ENCODE measurements at regions not wholly inside any gene's neighbourhood (a gene's known extent, or its start where the extent isn't known, plus 50 kb on each side); places are given as distances from the start of the nearest gene placed in this dataset.
A peak's percentile ranks its signal among the peaks of the same experiment; 100 is the strongest.

DNA sequence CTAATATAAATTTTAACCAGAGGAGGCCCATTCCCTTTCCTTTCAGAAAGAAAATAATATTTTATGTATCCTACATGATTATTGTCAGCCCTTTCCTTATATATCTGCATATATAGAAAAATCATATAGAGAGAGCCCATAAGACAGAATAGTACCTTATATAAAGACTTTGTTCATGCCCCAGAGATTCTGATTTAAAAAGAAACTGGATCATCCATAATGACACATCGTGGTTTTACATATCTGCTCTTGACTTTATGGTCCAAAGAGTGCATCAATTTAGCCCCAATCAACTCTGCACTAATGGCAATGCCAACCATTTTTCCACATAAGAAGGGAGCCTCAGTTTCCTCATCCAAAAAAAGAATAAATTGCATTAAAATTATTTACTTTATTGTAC is 937.5 kb downstream of the GATA3 start:
- Mint-ChIP-seq H3K36me3 (no peaks in the 10 kb centered on the region), H3K27ac (peak overlapping the region in 1 of 3 donors; percentile 32), H3K9me3 (no peaks in the 10 kb centered on the region), H3K27me3 (no peaks in the 10 kb centered on the region), H3K4me3 (no peak overlapping the region), H3K4me1 (peaks cover 0 to 9% (median under 1%) of the 10 kb centered on the region in 4 donors)
- Histone ChIP-seq H3K27me3 (ENCODE audit: control insufficient read depth, insufficient read depth, low read length) (no peaks in the 10 kb centered on the region), H3K4me3 (ENCODE audit: low read depth, low read length) (no peak overlapping the region), H3K36me3 (ENCODE audit: control insufficient read depth, insufficient read depth, low read length) (no peaks in the 10 kb centered on the region), H3K27ac (ENCODE audit: insufficient read depth, low read length, poor library complexity, severe bottlenecking) (no peak overlapping the region), H3K4me1 (ENCODE audit: control insufficient read depth, insufficient read depth, low read length, poor library complexity, severe bottlenecking) (no peaks in the 10 kb centered on the region), H3K9me3 (ENCODE audit: control insufficient read depth in 2 of 2, low read length in 2 of 2) (no peaks in the 10 kb centered on the region)
- no peak for ATAC-seq (ENCODE audit: low read depth in 2 of 2)
- DNase-seq: no peak

GRCh38 chr10:8993864-8994263 is 939.4 kb downstream of the GATA3 start:
- ATAC-seq (ENCODE audit: low read depth in 2 of 2) (no peak), DNase-seq (no peak)
- Histone ChIP-seq H3K9me3 (ENCODE audit: control insufficient read depth in 2 of 2, low read length in 2 of 2) (no peaks in the 10 kb centered on the region), H3K4me1 (ENCODE audit: control insufficient read depth, insufficient read depth, low read length, poor library complexity, severe bottlenecking) (no peaks in the 10 kb centered on the region), H3K27me3 (ENCODE audit: control insufficient read depth, insufficient read depth, low read length) (no peaks in the 10 kb centered on the region), H3K4me3 (ENCODE audit: low read depth, low read length) (no peak overlapping the region), H3K27ac (ENCODE audit: insufficient read depth, low read length, poor library complexity, severe bottlenecking) (no peak overlapping the region), H3K36me3 (ENCODE audit: control insufficient read depth, insufficient read depth, low read length) (no peaks in the 10 kb centered on the region)
- peaks cover 0 to 9% (median under 1%) of the 10 kb centered on the region in 4 donors for H3K4me1 Mint-ChIP-seq
- peak overlapping the region in 1 of 3 donors; percentile 1 for H3K27ac Mint-ChIP-seq
- no peaks in the 10 kb centered on the region for H3K36me3 Mint-ChIP-seq
- H3K27me3 Mint-ChIP-seq: no peaks in the 10 kb centered on the region
- H3K4me3 Mint-ChIP-seq: no peak overlapping the region
- peaks cover 0 to 2% (median 0%) of the 10 kb centered on the region in 7 donors for H3K9me3 Mint-ChIP-seq

DNA sequence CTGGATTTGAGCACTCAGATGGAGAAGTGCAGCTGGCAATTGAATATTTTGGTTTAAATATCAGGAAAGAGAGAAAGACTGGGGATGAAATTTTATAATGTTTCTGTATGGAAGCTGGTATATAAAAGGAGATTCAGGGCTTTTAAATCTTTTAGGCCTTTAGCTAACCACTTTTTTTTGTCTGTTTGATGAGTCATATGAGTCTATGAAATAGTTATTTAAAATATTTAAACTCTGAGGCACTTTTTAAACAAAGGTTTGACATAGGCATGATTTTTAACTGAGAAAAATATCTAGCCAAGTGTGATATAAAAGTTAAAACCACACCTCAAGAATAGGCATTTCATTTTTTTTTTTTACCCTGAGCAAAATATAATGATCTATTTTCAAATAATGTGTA is 944.3 kb downstream of the GATA3 start:
- no peak for ATAC-seq (ENCODE audit: low read depth in 2 of 2)
- Histone ChIP-seq H3K27me3 (ENCODE audit: control insufficient read depth, insufficient read depth, low read length) (no peaks in the 10 kb centered on the region), H3K36me3 (ENCODE audit: control insufficient read depth, insufficient read depth, low read length) (no peaks in the 10 kb centered on the region), H3K27ac (ENCODE audit: insufficient read depth, low read length, poor library complexity, severe bottlenecking) (no peak overlapping the region), H3K9me3 (ENCODE audit: control insufficient read depth in 2 of 2, low read length in 2 of 2) (no peaks in the 10 kb centered on the region), H3K4me1 (ENCODE audit: control insufficient read depth, insufficient read depth, low read length, poor library complexity, severe bottlenecking) (no peaks in the 10 kb centered on the region), H3K4me3 (ENCODE audit: low read depth, low read length) (no peak overlapping the region)
- Mint-ChIP-seq H3K36me3 (no peaks in the 10 kb centered on the region), H3K4me3 (no peak overlapping the region), H3K4me1 (peaks cover 0 to 2% (median 0%) of the 10 kb centered on the region in 4 donors), H3K27ac (no peak overlapping the region), H3K9me3 (peaks cover 0 to 2% (median 0%) of the 10 kb centered on the region in 7 donors), H3K27me3 (no peaks in the 10 kb centered on the region)
- DNase-seq: no peak

GRCh38 chr10:9003122-9003521 is 948.6 kb downstream of the GATA3 start:
- H3K9me3 ChIP-seq (ENCODE audit: control insufficient read depth in 2 of 2, low read length in 2 of 2): no peaks in the 10 kb centered on the region
- Mint-ChIP-seq H3K27ac (peak overlapping the region in 1 of 3 donors; percentile 60), H3K27me3 (no peaks in the 10 kb centered on the region), H3K9me3 (peaks cover 0 to 2% (median 0%) of the 10 kb centered on the region in 7 donors), H3K36me3 (no peaks in the 10 kb centered on the region), H3K4me1 (peaks cover 0 to 21% (median 4%) of the 10 kb centered on the region in 4 donors), H3K4me3 (no peak overlapping the region)
- H3K36me3 ChIP-seq (ENCODE audit: control insufficient read depth, insufficient read depth, low read length): no peaks in the 10 kb centered on the region
- peaks cover 5% of the 10 kb centered on the region for H3K4me1 ChIP-seq (ENCODE audit: control insufficient read depth, insufficient read depth, low read length, poor library complexity, severe bottlenecking)
- no peak for DNase-seq
- no peaks in the 10 kb centered on the region for H3K27me3 ChIP-seq (ENCODE audit: control insufficient read depth, insufficient read depth, low read length)
- no peak for ATAC-seq (ENCODE audit: low read depth in 2 of 2)
- H3K4me3 ChIP-seq (ENCODE audit: low read depth, low read length): peak overlapping the region; percentile 27
- H3K27ac ChIP-seq (ENCODE audit: insufficient read depth, low read length, poor library complexity, severe bottlenecking): peak overlapping the region; percentile 23

GRCh38 chr10:9004736-9005135 is 950.2 kb downstream of the GATA3 start:
- no peak for DNase-seq
- peak overlapping the region in 2 of 4 donors; percentile 17 to 45 for H3K4me3 Mint-ChIP-seq

DNA sequence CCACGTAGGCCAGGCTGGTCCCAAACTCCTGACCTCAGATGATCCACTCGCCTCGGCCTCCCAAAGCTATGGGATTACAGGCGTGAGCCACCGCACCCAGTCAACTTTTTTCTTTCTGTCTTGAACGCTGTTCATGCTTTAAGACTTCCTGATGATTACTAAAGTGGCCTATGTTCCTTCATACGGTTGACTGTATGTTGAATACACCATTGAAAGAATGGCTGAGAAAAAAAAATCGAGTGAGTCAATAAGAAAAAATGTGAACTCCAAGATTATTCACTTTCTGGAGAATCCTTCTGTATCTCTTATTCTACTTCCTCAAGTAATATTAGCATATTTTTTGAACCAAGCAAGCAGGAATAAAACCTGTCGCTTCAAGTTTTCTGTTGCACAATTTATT is 955.0 kb downstream of the GATA3 start:
- ATAC-seq (ENCODE audit: low read depth in 2 of 2): no peak
- H3K36me3 ChIP-seq (ENCODE audit: control insufficient read depth, insufficient read depth, low read length): no peaks in the 10 kb centered on the region

More at GRCh38 chr10:9004736-9005135, 950.2 kb downstream of the GATA3 start:
- Mint-ChIP-seq H3K4me1 (peaks cover 8 to 37% (median 15%) of the 10 kb centered on the region in 4 donors), H3K27ac (peak overlapping the region in 2 of 3 donors; percentile 35 to 67), H3K27me3 (no peaks in the 10 kb centered on the region), H3K36me3 (no peaks in the 10 kb centered on the region), H3K9me3 (no peaks in the 10 kb centered on the region)
- H3K9me3 ChIP-seq (ENCODE audit: control insufficient read depth in 2 of 2, low read length in 2 of 2): no peaks in the 10 kb centered on the region
- peak overlapping the region; percentile 41 for H3K27ac ChIP-seq (ENCODE audit: insufficient read depth, low read length, poor library complexity, severe bottlenecking)
- no peaks in the 10 kb centered on the region for H3K27me3 ChIP-seq (ENCODE audit: control insufficient read depth, insufficient read depth, low read length)
- peak overlapping the region; percentile 30 for H3K4me3 ChIP-seq (ENCODE audit: low read depth, low read length)
- no peaks in the 10 kb centered on the region for H3K36me3 ChIP-seq (ENCODE audit: control insufficient read depth, insufficient read depth, low read length)
- no peak for ATAC-seq (ENCODE audit: low read depth in 2 of 2)
- peaks cover 12% of the 10 kb centered on the region for H3K4me1 ChIP-seq (ENCODE audit: control insufficient read depth, insufficient read depth, low read length, poor library complexity, severe bottlenecking)

GRCh38 chr10:9010093-9010492 is 955.6 kb downstream of the GATA3 start:
- no peaks in the 10 kb centered on the region for H3K27me3 ChIP-seq (ENCODE audit: control insufficient read depth, insufficient read depth, low read length)
- ATAC-seq (ENCODE audit: low read depth in 2 of 2) (peak; percentile 77 to 81), DNase-seq (peak; percentile 4 to 77 (median 76))
- Mint-ChIP-seq H3K27ac (peak overlapping the region; percentile 48 to 76 (median 60)), H3K4me1 (peaks cover 21 to 65% (median 31%) of the 10 kb centered on the region in 4 donors), H3K4me3 (peak overlapping the region; percentile 71 to 83 (median 75)), H3K9me3 (peaks cover 0 to 2% (median 0%) of the 10 kb centered on the region in 7 donors), H3K36me3 (no peaks in the 10 kb centered on the region), H3K27me3 (no peaks in the 10 kb centered on the region)
- H3K27ac ChIP-seq (ENCODE audit: insufficient read depth, low read length, poor library complexity, severe bottlenecking): peak overlapping the region; percentile 41
- no peaks in the 10 kb centered on the region for H3K36me3 ChIP-seq (ENCODE audit: control insufficient read depth, insufficient read depth, low read length)
- H3K4me3 ChIP-seq (ENCODE audit: low read depth, low read length): peak overlapping the region; percentile 2
- H3K4me1 ChIP-seq (ENCODE audit: control insufficient read depth, insufficient read depth, low read length, poor library complexity, severe bottlenecking): peaks cover 21% of the 10 kb centered on the region
- H3K9me3 ChIP-seq (ENCODE audit: control insufficient read depth in 2 of 2, low read length in 2 of 2): no peaks in the 10 kb centered on the region

More for the DNA sequence above, 955.0 kb downstream of the GATA3 start:
- Mint-ChIP-seq H3K27ac (peak overlapping the region; percentile 40 to 76 (median 48)), H3K4me1 (peaks cover 21 to 59% (median 27%) of the 10 kb centered on the region in 4 donors), H3K36me3 (no peaks in the 10 kb centered on the region), H3K9me3 (peaks cover 0 to 2% (median 0%) of the 10 kb centered on the region in 7 donors), H3K27me3 (no peaks in the 10 kb centered on the region), H3K4me3 (peak overlapping the region in 3 of 4 donors; percentile 71 to 76 (median 74))
- Histone ChIP-seq H3K9me3 (ENCODE audit: control insufficient read depth in 2 of 2, low read length in 2 of 2) (no peaks in the 10 kb centered on the region), H3K27me3 (ENCODE audit: control insufficient read depth, insufficient read depth, low read length) (no peaks in the 10 kb centered on the region), H3K4me3 (ENCODE audit: low read depth, low read length) (peak overlapping the region; percentile 45), H3K4me1 (ENCODE audit: control insufficient read depth, insufficient read depth, low read length, poor library complexity, severe bottlenecking) (peaks cover 21% of the 10 kb centered on the region), H3K27ac (ENCODE audit: insufficient read depth, low read length, poor library complexity, severe bottlenecking) (peak overlapping the region; percentile 41)
- DNase-seq: no peak
